Endothelial cell of umbilical vein (primary cell): ENCODE measurements at regions not wholly inside any gene's neighbourhood (a gene's known extent, or its start where the extent isn't known, plus 50 kb on each side); places are given as distances from the start of the nearest gene placed in this dataset.

ENCODE experiments used
- CTCF ChIP-seq, 2 donors: IDR thresholded peaks; 1 replicate in 1 of 2; 2 replicates in 1 of 2; pipeline ENCODE4 v1.5.1; 2011; ENCODE audit warnings: low read length in 2 of 2, mild to moderate bottlenecking in 2 of 2, moderate library complexity in 2 of 2, control low read depth in 1 of 2, inconsistent platforms in 1 of 2, low read depth in 1 of 2; ENCODE audit not compliant: insufficient read depth in 1 of 2; ENCODE audit errors: extremely low read depth in 1 of 2
- FOS ChIP-seq: IDR thresholded peaks from 2 replicates; pipeline ENCODE4 v1.6.1; 2011; ENCODE audit warnings: mild to moderate bottlenecking, low read length, moderate library complexity, borderline replicate concordance; ENCODE audit not compliant: insufficient read depth
- POLR2A ChIP-seq: IDR thresholded peaks from 2 replicates; pipeline ENCODE4 v1.6.1; 2012; ENCODE audit warnings: low read depth, mild to moderate bottlenecking, control low read depth, low read length
- POLR2AphosphoS5 ChIP-seq: IDR thresholded peaks from 2 replicates; pipeline ENCODE4 v1.6.1; 2012; ENCODE audit warnings: low read depth, mild to moderate bottlenecking, control low read depth, low read length, moderate library complexity; ENCODE audit not compliant: insufficient read depth

- no peak for TF ChIP-seq CTCF (IDR thresholded peaks at IDR 0.05; ENCODE audit: extremely low read depth in 1 of 2, insufficient read depth in 1 of 2, low read depth in 1 of 2, low read length in 2 of 2)
- no peak for TF ChIP-seq POLR2A
- TF ChIP-seq POLR2AphosphoS5 = no peak
- TF ChIP-seq FOS = no peak
These were observed 440.4 kb downstream of the EPM2A start for GRCh38 chr6:145294942-145295341.
